K562 (cell line): ENCODE measurements at regions not wholly inside any gene's neighbourhood (a gene's known extent, or its start where the extent isn't known, plus 50 kb on each side); places are given as distances from the start of the nearest gene placed in this dataset.

Experiments
- ATAC-seq: fragments of 200-7000 bp; cut with Tn5 transposase; 3 replicates; pipeline ENCODE4 v1.9.1; 2020; ENCODE audit warnings: moderate library complexity
- BruUV-seq: library from RNA; stranded (reverse); fragments of 400-500 nt; replicated peaks from 2 replicates; lab custom pipeline; 2021; lab: Mats Ljungman, UMichigan
- CTCF ChIA-PET: fragments of 300-600 bp; formaldehyde crosslinking; extraction: SDS; loops from one replicate; lab custom pipeline; 2021; ENCODE audit warnings: low intra/inter-chr PET ratio; lab: Yijun Ruan, JAX
- POLR2A ChIA-PET: fragments of 300-600, 350-650 bp; sonication (Branson Sonifier 250); formaldehyde crosslinking; extraction: SDS; loops from one replicate; lab custom pipeline; 2021; ENCODE audit warnings: antibody characterized with exemption, inconsistent platforms; lab: Yijun Ruan, JAX
- DNase-seq, 4 experiments: peaks; one replicate each; pipeline versions ENCODE4 v3.0.0 to v3.0.0-alpha.2; 2011 to 2018; ENCODE audit warnings: low spot score in 3 of 4, mixed read lengths in 3 of 4; ENCODE audit errors: extremely low read depth in 1 of 4
- FAIRE-seq: peaks from 2 replicates; lab custom pipeline; 2011; peaks lifted over from hg19 to GRCh38; lab: Jason Lieb, UNC
- H2AFZ ChIP-seq: 2 replicates; pipeline ENCODE4 v1.6.0; 2011; ENCODE audit warnings: low read depth, low read length, control low read depth, inconsistent platforms
- H3K27ac ChIP-seq: fragments of 200-600 bp; 3 replicates; pipeline ENCODE4 v1.8.0; 2011; ENCODE audit warnings: low read depth, mild to moderate bottlenecking, control low read depth, inconsistent platforms, low read length, moderate library complexity, mixed read lengths; ENCODE audit errors: extremely low read depth
- H3K27me3 ChIP-seq, 2 experiments: fragments of 300-600 bp in 1 of 2; 2 replicates in 1 of 2; 3 replicates in 1 of 2; pipeline versions ENCODE4 v1.6.0 to v1.8.0; 2011; ENCODE audit warnings: inconsistent platforms in 2 of 2, low read length in 2 of 2, mild to moderate bottlenecking in 1 of 2, mixed read lengths in 1 of 2, moderate library complexity in 1 of 2; ENCODE audit not compliant: control insufficient read depth in 2 of 2, insufficient read depth in 2 of 2
- H3K36me3 ChIP-seq: fragments of 300-600 bp; 3 replicates; pipeline ENCODE4 v1.8.0; 2011; ENCODE audit warnings: mild to moderate bottlenecking, low read length, inconsistent platforms; ENCODE audit not compliant: control insufficient read depth, insufficient read depth
- H3K4me1 ChIP-seq, 2 experiments: fragments of 200-600 bp in 1 of 2; replicated peaks in 1 of 2; 2 replicates in 1 of 2; 3 replicates in 1 of 2; pipeline versions ENCODE4 v1.5.1 to v1.8.0; 2011; ENCODE audit warnings: inconsistent platforms in 2 of 2, low read length in 2 of 2, mild to moderate bottlenecking in 1 of 2, mixed read lengths in 1 of 2, moderate library complexity in 1 of 2; ENCODE audit not compliant: control insufficient read depth in 2 of 2, insufficient read depth in 2 of 2
- H3K4me2 ChIP-seq: 2 replicates; pipeline ENCODE4 v1.6.1; 2011; ENCODE audit warnings: low read length, control low read depth, inconsistent platforms, mixed read lengths; ENCODE audit not compliant: insufficient read depth
- H3K4me3 ChIP-seq: fragments of 200-600 bp; sonication (generic), shearing (Covaris generic); 2 replicates; pipeline ENCODE4 v1.5.1; 2016; ENCODE audit warnings: control low read depth, inconsistent platforms
- H3K79me2 ChIP-seq: fragments of 200-600 bp; 3 replicates; pipeline ENCODE4 v1.8.0; 2011; ENCODE audit warnings: low read length, inconsistent platforms; ENCODE audit not compliant: control insufficient read depth, insufficient read depth
- H3K9ac ChIP-seq, 2 experiments: 2 replicates each; pipeline versions ENCODE4 v1.6.0 to v1.6.1; 2011; ENCODE audit warnings: low read depth in 2 of 2, low read length in 2 of 2, control low read depth in 1 of 2, inconsistent platforms in 1 of 2, mild to moderate bottlenecking in 1 of 2, mixed read lengths in 1 of 2; ENCODE audit not compliant: insufficient read depth in 1 of 2
- H3K9me1 ChIP-seq: one replicate; pipeline ENCODE4 v1.6.0; 2011; ENCODE audit warnings: inconsistent platforms, mild to moderate bottlenecking, low read length, moderate library complexity; ENCODE audit not compliant: control insufficient read depth, insufficient read depth
- H3K9me3 ChIP-seq: replicated peaks from 2 replicates; pipeline ENCODE4 v1.5.1; 2011; ENCODE audit warnings: low read depth, low read length, inconsistent platforms; ENCODE audit not compliant: control insufficient read depth, insufficient read depth
- H4K20me1 ChIP-seq: replicated peaks from 2 replicates; pipeline ENCODE4 v1.6.1; 2011; ENCODE audit warnings: low read length, inconsistent platforms, mixed read lengths; ENCODE audit not compliant: control insufficient read depth, insufficient read depth
- MNT ChIP-seq, 2 experiments: fragments of 450-650 bp; conservative IDR thresholded peaks; 2 replicates each; pipeline ENCODE4 v1.6.1; 2017; ENCODE audit warnings: mild to moderate bottlenecking in 2 of 2, moderate library complexity in 2 of 2
- MTF1 ChIP-seq: fragments of 250-450 bp; sonication (Bioruptor Pico); IDR thresholded peaks from 2 replicates; pipeline ENCODE4 v1.9.0; 2021; ENCODE audit warnings: moderate library complexity, mild to moderate bottlenecking, inconsistent platforms, borderline replicate concordance
- NKRF ChIP-seq: fragments of 450-650 bp; IDR thresholded peaks from 2 replicates; pipeline ENCODE4 v1.6.1; 2016; ENCODE audit warnings: borderline replicate concordance
- NR3C1 ChIP-seq: sonication (generic); formaldehyde crosslinking; IDR thresholded peaks from 2 replicates; pipeline ENCODE4 v1.8.1; 2022; ENCODE audit warnings: missing genetic modification reagents
- SIN3B ChIP-seq: fragments of 450-650 bp; IDR thresholded peaks from 2 replicates; pipeline ENCODE4 v1.6.1; 2017; ENCODE audit warnings: low read depth, mild to moderate bottlenecking, moderate library complexity
- YBX1 ChIP-seq: fragments of 450-650 bp; IDR thresholded peaks from 2 replicates; pipeline ENCODE4 v1.7.1; 2016; ENCODE audit warnings: mild to moderate bottlenecking
- ZNF318 ChIP-seq, 2 experiments: fragments of 450-650 bp; IDR thresholded peaks; 2 replicates each; pipeline ENCODE4 v1.6.1; 2016; ENCODE audit warnings: mild to moderate bottlenecking in 2 of 2, borderline replicate concordance in 1 of 2, low read depth in 1 of 2, moderate library complexity in 1 of 2
- ZNF398 ChIP-seq: fragments of 250-450 bp; sonication (Bioruptor Pico); IDR thresholded peaks from 2 replicates; pipeline ENCODE4 v1.8.0; 2021; ENCODE audit warnings: moderate library complexity, mild to moderate bottlenecking, inconsistent platforms
- WGBS: fragments of 100-300 bp; shearing (Covaris generic); methylation state at CpG from one replicate; pipeline ENCODE4 v1.1.6; 2016; ENCODE audit warnings: low coverage, mixed read lengths; ENCODE audit not compliant: insufficient coverage; ENCODE audit errors: missing lambda C conversion rate; 5-methylcytosine and 5-hydroxymethylcytosine counted together
- in situ Hi-C: fragments of 300-500 bp; cut with MboI; formaldehyde crosslinking; loops from 4 replicates; pipeline ENCODE4 v1.15.0; 2018; ENCODE audit warnings: inconsistent platforms, mixed read lengths
- intact Hi-C: fragments of 100-400 bp; cut with micrococcal nuclease; formaldehyde crosslinking; loops from 2 replicates; pipeline ENCODE4 v1.14.2; 2022

- Histone ChIP-seq H3K9me3 (no peaks in the 10 kb centered on the region), H3K4me3 (no peak overlapping the region), H3K9ac (no peak overlapping the region), H3K4me2 (no peak overlapping the region), H3K79me2 (no peaks in the 10 kb centered on the region), H3K27me3 (no peaks in the 10 kb centered on the region), H3K27ac (no peak overlapping the region), H3K4me1 (no peaks in the 10 kb centered on the region), H3K36me3 (no peaks in the 10 kb centered on the region), H2AFZ (no peak overlapping the region), H3K9me1 (no peaks in the 10 kb centered on the region)
- ChIA-PET POLR2A (no interaction called here), CTCF (no interaction called here)
- BruUV-seq, result no TSS peak
- FAIRE-seq, result no peak
- 0% methylated on average over 4 of the region's 4 CpGs for WGBS
- no peak for ATAC-seq
- intact Hi-C loops (no loop called here), in situ Hi-C loops (no loop called here)
- no peak for DNase-seq
- TF ChIP-seq NR3C1 (CRISPR knock-in tag) (no peak), MTF1 (no peak), NKRF (no peak), ZNF318 (IDR thresholded peaks at IDR 0.05; ENCODE audit: borderline replicate concordance in 1 of 2, low read depth in 1 of 2) (no peak), YBX1 (no peak), SIN3B (no peak), ZNF398 (CRISPR knock-in tag) (no peak), MNT (conservative IDR thresholded peaks at IDR 0.05) (no peak)
- TF ChIP-seq, all 486 proteins: peak for 0
- H4K20me1 ChIP-seq, result no peaks in the 10 kb centered on the region
These were observed 231.9 kb downstream of the KLF12 start for GRCh38 chr13:73902296-73902695.
